SK-N-MC (cell line): ENCODE measurements at regions not wholly inside any gene's neighbourhood (a gene's known extent, or its start where the extent isn't known, plus 50 kb on each side); places are given as distances from the start of the nearest gene placed in this dataset.

Source experiments
- DNase-seq: peaks from one replicate; pipeline ENCODE4 v3.0.0-alpha.2; 2011; ENCODE audit warnings: low read depth, low spot score
- H3K27ac ChIP-seq: fragments of 200-600 bp; sonication (generic); 2 replicates; pipeline ENCODE4 v1.5.1; 2016; ENCODE audit warnings: mixed run types
- H3K36me3 ChIP-seq: fragments of 200-600 bp; sonication (generic); 2 replicates; pipeline ENCODE4 v1.6.1; 2017; ENCODE audit warnings: antibody characterized with exemption, low read length, mixed read lengths; ENCODE audit not compliant: insufficient read depth
- H3K4me3 ChIP-seq: fragments of 200-600 bp; sonication (generic); 2 replicates; pipeline ENCODE4 v1.5.1; 2016
- H3K9ac ChIP-seq: fragments of 200-600 bp; sonication (generic); 2 replicates; pipeline ENCODE4 v1.8.0; 2017; ENCODE audit warnings: mixed run types, mixed read lengths; ENCODE audit not compliant: insufficient read length
- H3K9me3 ChIP-seq: fragments of 200-600 bp; sonication (generic); 2 replicates; pipeline ENCODE4 v1.6.1; 2017; ENCODE audit warnings: low read depth, mild to moderate bottlenecking, antibody characterized with exemption, low read length, moderate library complexity, mixed read lengths
- EZH2 ChIP-seq: fragments of 200-600 bp; sonication (generic); IDR thresholded peaks from one replicate; pipeline ENCODE4 v1.6.1; 2017; ENCODE audit warnings: antibody characterized with exemption
- FOXP2 ChIP-seq: optimal IDR thresholded peaks from 2 replicates; pipeline ENCODE3; 2011; ENCODE audit warnings: mild to moderate bottlenecking, moderate library complexity; ENCODE audit not compliant: insufficient read depth; ENCODE audit errors: extremely low read length, control extremely low read depth
- POLR2AphosphoS5 ChIP-seq: IDR thresholded peaks from 2 replicates; pipeline ENCODE4 v1.6.1; 2012; ENCODE audit warnings: mild to moderate bottlenecking, low read depth, low read length, borderline replicate concordance

GRCh38 chr9:2285416-2286332 is 270.5 kb downstream of the SMARCA2 start:
- H3K9me3 ChIP-seq, result no peaks in the 10 kb centered on the region
- H3K9ac ChIP-seq, result no peak overlapping the region
- TF ChIP-seq POLR2AphosphoS5, result no peak
- TF ChIP-seq EZH2, result no peak
- TF ChIP-seq FOXP2, result no peak
- H3K4me3 ChIP-seq, result no peak overlapping the region
- no peak overlapping the region for H3K27ac ChIP-seq
- H3K36me3 ChIP-seq, result no peaks in the 10 kb centered on the region
- DNase-seq, result no peak

GRCh38 chr9:2286333-2286705 is 271.2 kb downstream of the SMARCA2 start:
- TF ChIP-seq EZH2, result no peak
- no peak for TF ChIP-seq POLR2AphosphoS5
- TF ChIP-seq FOXP2, result no peak
- no peak for DNase-seq
- H3K27ac ChIP-seq, result no peak overlapping the region
- H3K4me3 ChIP-seq, result no peak overlapping the region
- H3K36me3 ChIP-seq, result no peaks in the 10 kb centered on the region
- H3K9me3 ChIP-seq, result no peaks in the 10 kb centered on the region
- H3K9ac ChIP-seq, result no peak overlapping the region

- Histone ChIP-seq H3K9ac (no peak overlapping the region), H3K36me3 (no peaks in the 10 kb centered on the region), H3K4me3 (no peak overlapping the region), H3K27ac (no peak overlapping the region), H3K9me3 (no peaks in the 10 kb centered on the region)
- no peak for DNase-seq
- TF ChIP-seq FOXP2 (no peak), EZH2 (no peak), POLR2AphosphoS5 (no peak)
These were observed 271.8 kb downstream of the SMARCA2 start for GRCh38 chr9:2286825-2287455.

GRCh38 chr9:2288309-2288708 is 273.2 kb downstream of the SMARCA2 start:
- DNase-seq, result no peak
- no peak overlapping the region for H3K9ac ChIP-seq
- H3K4me3 ChIP-seq, result no peak overlapping the region
- H3K27ac ChIP-seq, result no peak overlapping the region
- H3K9me3 ChIP-seq, result no peaks in the 10 kb centered on the region
- no peaks in the 10 kb centered on the region for H3K36me3 ChIP-seq
- no peak for TF ChIP-seq POLR2AphosphoS5
- no peak for TF ChIP-seq FOXP2
- TF ChIP-seq EZH2, result no peak

GRCh38 chr9:2289263-2289662 is 274.1 kb downstream of the SMARCA2 start:
- Histone ChIP-seq H3K9ac (no peak overlapping the region), H3K36me3 (no peaks in the 10 kb centered on the region), H3K27ac (no peak overlapping the region), H3K9me3 (no peaks in the 10 kb centered on the region), H3K4me3 (no peak overlapping the region)
- no peak for TF ChIP-seq POLR2AphosphoS5
- no peak for TF ChIP-seq EZH2
- no peak for TF ChIP-seq FOXP2
- no peak for DNase-seq

GRCh38 chr9:2290382-2290781 is 275.2 kb downstream of the SMARCA2 start:
- TF ChIP-seq EZH2, result no peak
- no peak for TF ChIP-seq POLR2AphosphoS5
- no peak for TF ChIP-seq FOXP2
- Histone ChIP-seq H3K27ac (no peak overlapping the region), H3K36me3 (no peaks in the 10 kb centered on the region), H3K9ac (no peak overlapping the region), H3K9me3 (no peaks in the 10 kb centered on the region), H3K4me3 (no peak overlapping the region)
- DNase-seq, result no peak

GRCh38 chr9:2291980-2292704 is 277.0 kb downstream of the SMARCA2 start:
- Histone ChIP-seq H3K27ac (no peak overlapping the region), H3K9ac (no peak overlapping the region), H3K4me3 (no peak overlapping the region), H3K9me3 (no peaks in the 10 kb centered on the region), H3K36me3 (no peaks in the 10 kb centered on the region)
- TF ChIP-seq EZH2 (no peak), POLR2AphosphoS5 (no peak), FOXP2 (no peak)
- DNase-seq, result no peak

- no peaks in the 10 kb centered on the region for H3K9me3 ChIP-seq
- H3K4me3 ChIP-seq, result no peak overlapping the region
- no peak overlapping the region for H3K27ac ChIP-seq
- H3K9ac ChIP-seq, result no peak overlapping the region
- H3K36me3 ChIP-seq, result no peaks in the 10 kb centered on the region
- DNase-seq, result no peak
- TF ChIP-seq POLR2AphosphoS5 (no peak), FOXP2 (no peak), EZH2 (no peak)
These were observed 277.6 kb downstream of the SMARCA2 start for GRCh38 chr9:2292733-2293132.
